CD14-positive monocyte (primary cell): ENCODE measurements at regions not wholly inside any gene's neighbourhood (a gene's known extent, or its start where the extent isn't known, plus 50 kb on each side); places are given as distances from the start of the nearest gene placed in this dataset.

Experiments
- DNase-seq, 3 donors: peaks; one replicate each; pipeline ENCODE4 v3.0.0-alpha.2; 2011 to 2022
- H2AFZ ChIP-seq: 2 replicates; pipeline ENCODE4 v1.6.0; 2012; ENCODE audit warnings: mild to moderate bottlenecking, low read depth, low read length, inconsistent platforms; ENCODE audit not compliant: insufficient read depth, poor library complexity, severe bottlenecking
- H3K27ac ChIP-seq, 2 donors: 1 replicate in 1 of 2; 2 replicates in 1 of 2; pipeline ENCODE4 v1.5.1; 2012 to 2013; ENCODE audit warnings: low read length in 2 of 2, control low read depth in 1 of 2, inconsistent platforms in 1 of 2, low read depth in 1 of 2, mild to moderate bottlenecking in 1 of 2
- H3K27me3 ChIP-seq, 2 donors: one replicate each; pipeline versions ENCODE4 v1.6.0 to v1.6.1; 2011 to 2013; ENCODE audit warnings: low read length in 2 of 2; ENCODE audit not compliant: control insufficient read depth in 2 of 2, insufficient read depth in 2 of 2
- H3K36me3 ChIP-seq, 2 donors: replicated peaks in 1 of 2; 1 replicate in 1 of 2; 2 replicates in 1 of 2; pipeline versions ENCODE4 v1.5.1 to v1.6.1; 2012 to 2013; ENCODE audit warnings: low read length in 2 of 2, control low read depth in 1 of 2, inconsistent platforms in 1 of 2, mild to moderate bottlenecking in 1 of 2; ENCODE audit not compliant: insufficient read depth in 2 of 2, control insufficient read depth in 1 of 2
- H3K4me1 ChIP-seq, 2 donors: 1 replicate in 1 of 2; 2 replicates in 1 of 2; pipeline versions ENCODE4 v1.5.1 to v1.6.1; 2012 to 2013; ENCODE audit warnings: low read length in 2 of 2, control low read depth in 1 of 2, inconsistent platforms in 1 of 2, mild to moderate bottlenecking in 1 of 2, moderate library complexity in 1 of 2; ENCODE audit not compliant: insufficient read depth in 2 of 2, control insufficient read depth in 1 of 2
- H3K4me2 ChIP-seq: replicated peaks from 2 replicates; pipeline ENCODE3; 2012; ENCODE audit warnings: low read length, moderate library complexity, mild to moderate bottlenecking; ENCODE audit not compliant: poor library complexity, severe bottlenecking; ENCODE audit errors: extremely low read depth
- H3K4me3 ChIP-seq, 3 experiments: fragments of 200-600 bp in 1 of 3; sonication (generic) in 1 of 3; replicated peaks in 1 of 3; 1 replicate in 2 of 3; 2 replicates in 1 of 3; pipeline ENCODE4 v1.5.1; 2011 to 2013; ENCODE audit warnings: low read length in 3 of 3, mild to moderate bottlenecking in 3 of 3, control low read depth in 2 of 3, low read depth in 2 of 3, inconsistent platforms in 1 of 3, moderate library complexity in 1 of 3
- H3K79me2 ChIP-seq: 2 replicates; pipeline ENCODE4 v1.6.0; 2012; ENCODE audit warnings: mild to moderate bottlenecking, control low read depth, inconsistent platforms, low read length, moderate library complexity; ENCODE audit not compliant: insufficient read depth
- H3K9ac ChIP-seq: 2 replicates; pipeline ENCODE4 v1.6.0; 2017; ENCODE audit warnings: low read length, mild to moderate bottlenecking; ENCODE audit not compliant: insufficient read depth, poor library complexity, severe bottlenecking
- H3K9me3 ChIP-seq, 2 donors: replicated peaks in 1 of 2; 1 replicate in 1 of 2; 2 replicates in 1 of 2; pipeline versions ENCODE4 v1.5.1 to v1.6.1; 2012 to 2013; ENCODE audit warnings: low read length in 2 of 2, control low read depth in 1 of 2; ENCODE audit not compliant: control insufficient read depth in 1 of 2, insufficient read depth in 1 of 2
- H4K20me1 ChIP-seq: 2 replicates; pipeline ENCODE4 v1.6.0; 2012; ENCODE audit warnings: mild to moderate bottlenecking, low read length, control low read depth, moderate library complexity; ENCODE audit not compliant: insufficient read depth
- H3K27ac Mint-ChIP-seq, 7 donors: one replicate each; pipeline ENCODE4 v1.8.0; 2020; ENCODE audit warnings: mild to moderate bottlenecking in 7 of 7, mixed read lengths in 7 of 7, moderate library complexity in 6 of 7, inconsistent platforms in 2 of 7
- H3K27me3 Mint-ChIP-seq, 3 donors: one replicate each; pipeline ENCODE4 v1.8.0; 2021 to 2022; ENCODE audit warnings: low read depth in 3 of 3, mild to moderate bottlenecking in 3 of 3, mixed read lengths in 3 of 3, moderate library complexity in 3 of 3, inconsistent platforms in 1 of 3
- H3K36me3 Mint-ChIP-seq, 2 donors: one replicate each; pipeline ENCODE4 v1.8.0; 2020; ENCODE audit warnings: mixed read lengths in 2 of 2, inconsistent platforms in 1 of 2, mild to moderate bottlenecking in 1 of 2
- H3K4me1 Mint-ChIP-seq: one replicate; pipeline ENCODE4 v1.8.0; 2020; ENCODE audit warnings: mild to moderate bottlenecking, mixed read lengths
- H3K4me3 Mint-ChIP-seq, 2 donors: one replicate each; pipeline ENCODE4 v1.8.0; 2020; ENCODE audit warnings: mild to moderate bottlenecking in 2 of 2, mixed read lengths in 2 of 2, moderate library complexity in 1 of 2
- H3K9me3 Mint-ChIP-seq, 7 donors: one replicate each; pipeline ENCODE4 v1.8.0; 2020 to 2022; ENCODE audit warnings: mixed read lengths in 7 of 7, mild to moderate bottlenecking in 6 of 7, moderate library complexity in 6 of 7, inconsistent platforms in 2 of 7
- CTCF ChIP-seq: fragments of 200-600 bp; IDR thresholded peaks from one replicate; pipeline ENCODE4 v1.8.0; 2022; ENCODE audit warnings: antibody characterized with exemption, mild to moderate bottlenecking
- WGBS: methylation state at CpG from one replicate; pipeline ENCODE4 v1.1.5; 2013; ENCODE audit warnings: missing lambda C conversion rate; ENCODE audit not compliant: insufficient coverage; 5-methylcytosine and 5-hydroxymethylcytosine counted together
- intact Hi-C, 2 donors: fragments of 100-400 bp; cut with micrococcal nuclease; formaldehyde crosslinking; loops; one replicate each; pipeline versions ENCODE4 v1.15.0 to v1.15.1; 2023

GRCh38 chr4:154983714-154984113, 202.6 kb downstream of the RBM46 start:
- no peak overlapping the region for H3K4me3 ChIP-seq
- Mint-ChIP-seq H3K9me3 (no peaks in the 10 kb centered on the region), H3K4me3 (no peak overlapping the region), H3K27ac (no peak overlapping the region), H3K36me3 (no peaks in the 10 kb centered on the region), H3K4me1 (no peaks in the 10 kb centered on the region), H3K27me3 (peaks cover 0 to 6% (median 2%) of the 10 kb centered on the region in 3 donors)
- TF ChIP-seq CTCF: no peak
- no peaks in the 10 kb centered on the region for H4K20me1 ChIP-seq
- H2AFZ ChIP-seq: no peak overlapping the region
- no peak overlapping the region for H3K4me2 ChIP-seq
- no peak overlapping the region for H3K9ac ChIP-seq
- no peaks in the 10 kb centered on the region for H3K9me3 ChIP-seq
- H3K27me3 ChIP-seq: no peaks in the 10 kb centered on the region
- DNase-seq: no peak
- H3K27ac ChIP-seq: no peak overlapping the region
- intact Hi-C loops: no loop called here
- H3K4me1 ChIP-seq: no peaks in the 10 kb centered on the region
- H3K79me2 ChIP-seq: no peaks in the 10 kb centered on the region
- H3K36me3 ChIP-seq: no peaks in the 10 kb centered on the region
- WGBS: 93% methylated on average over 3 of the region's 5 CpGs

GRCh38 chr4:154984148-154984547, 203.1 kb downstream of the RBM46 start:
- Mint-ChIP-seq H3K4me1 (no peaks in the 10 kb centered on the region), H3K27ac (no peak overlapping the region), H3K4me3 (no peak overlapping the region), H3K36me3 (no peaks in the 10 kb centered on the region), H3K27me3 (peaks cover 0 to 4% (median 2%) of the 10 kb centered on the region in 3 donors), H3K9me3 (no peaks in the 10 kb centered on the region)
- H3K27me3 ChIP-seq: no peaks in the 10 kb centered on the region
- H3K4me2 ChIP-seq: no peak overlapping the region
- intact Hi-C loops: no loop called here
- H4K20me1 ChIP-seq: no peaks in the 10 kb centered on the region
- H3K9ac ChIP-seq: no peak overlapping the region
- no peaks in the 10 kb centered on the region for H3K79me2 ChIP-seq
- no peak overlapping the region for H3K4me3 ChIP-seq
- no peak overlapping the region for H2AFZ ChIP-seq
- WGBS: 29% methylated on average over 3 of the region's 4 CpGs
- no peak overlapping the region for H3K27ac ChIP-seq
- DNase-seq: no peak
- no peaks in the 10 kb centered on the region for H3K36me3 ChIP-seq
- H3K9me3 ChIP-seq: no peaks in the 10 kb centered on the region
- TF ChIP-seq CTCF: no peak
- H3K4me1 ChIP-seq: no peaks in the 10 kb centered on the region
